Stimulated activated CD4-positive, alpha-beta T cell treated with anti-CD3 and anti-CD28 coated beads, Interleukin-2, amount 100 ng/mL, for 24 hours (primary cell): ENCODE measurements at regions not wholly inside any gene's neighbourhood (a gene's known extent, or its start where the extent isn't known, plus 50 kb on each side); places are given as distances from the start of the nearest gene placed in this dataset.
A peak's percentile ranks its signal among the peaks of the same experiment; 100 is the strongest.

Experiments
- DNase-seq, 2 donors: peaks; one replicate each; pipeline ENCODE4 v3.0.0-alpha.2; 2020

DNA sequence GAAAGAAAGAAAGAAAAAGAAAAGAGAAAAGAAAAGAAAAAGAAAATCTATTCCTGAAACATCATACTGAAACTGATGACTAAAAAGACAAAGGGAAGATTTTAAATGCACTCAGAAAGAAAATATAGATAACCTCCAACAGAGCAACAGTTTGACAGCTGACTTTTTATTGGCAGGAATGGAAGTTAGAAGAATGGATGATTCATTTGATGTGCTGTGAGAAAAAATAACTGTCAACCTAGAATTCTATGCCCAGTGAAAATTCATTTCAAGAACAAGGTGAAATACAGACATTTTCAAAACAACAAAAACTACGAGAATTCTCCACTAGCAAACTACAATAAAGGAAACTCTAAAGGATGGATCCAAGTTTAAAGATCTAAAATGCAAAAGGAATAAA is 50.5 kb upstream of the HSPA12A start:
- DNase-seq = no peak

DNA sequence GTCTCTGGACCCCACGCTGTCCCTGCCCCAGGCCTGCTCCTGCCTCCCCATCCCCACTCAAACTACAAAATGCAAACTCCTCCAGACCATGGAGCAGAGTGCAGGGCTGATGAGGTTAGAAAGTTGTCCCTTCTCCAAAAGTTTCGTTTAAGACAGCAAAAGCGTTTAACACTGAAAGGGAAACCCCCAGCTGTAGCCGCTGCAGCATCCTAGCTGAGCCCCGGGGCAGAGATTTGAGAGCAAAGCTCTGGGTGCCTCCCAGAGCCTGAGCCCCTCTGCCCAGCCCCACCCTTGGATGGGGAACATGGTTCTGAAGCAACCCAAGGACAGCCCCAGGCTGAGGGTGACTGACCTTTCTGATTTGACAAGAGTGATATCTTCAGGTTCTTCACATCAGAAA is 52.8 kb upstream of the ENO4 start:
- no peak for DNase-seq

DNA sequence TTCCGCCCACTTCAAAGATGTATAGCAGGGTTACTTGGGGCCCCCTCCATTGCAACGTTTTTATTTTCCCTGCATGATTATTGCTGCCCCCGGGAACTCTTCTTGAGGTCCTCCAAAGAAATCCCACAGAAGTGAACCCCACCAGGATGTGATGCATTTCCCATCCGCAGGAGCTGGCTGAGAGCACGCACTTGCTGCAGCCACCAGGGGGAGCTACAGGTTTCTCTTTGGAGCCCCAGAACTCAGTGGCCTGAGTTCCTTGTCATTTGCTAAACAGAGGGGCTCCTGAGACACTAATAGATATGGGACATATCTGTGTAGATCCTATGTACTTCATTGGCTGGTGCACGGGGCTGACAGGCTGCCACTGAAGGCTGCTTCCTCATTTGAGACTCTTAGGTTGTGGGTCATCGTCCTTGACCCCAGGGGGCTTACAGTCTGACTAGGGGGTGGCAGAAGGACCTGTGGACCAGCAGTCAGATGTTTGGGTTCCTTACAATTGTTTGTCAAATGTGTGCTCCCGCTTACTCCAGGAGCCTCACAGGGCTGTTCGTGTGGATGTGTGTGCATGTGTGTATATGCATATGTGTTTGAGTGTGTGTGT is 52.3 kb upstream of the ENO4 start:
- peak; percentile 77 to 78 for DNase-seq

DNA sequence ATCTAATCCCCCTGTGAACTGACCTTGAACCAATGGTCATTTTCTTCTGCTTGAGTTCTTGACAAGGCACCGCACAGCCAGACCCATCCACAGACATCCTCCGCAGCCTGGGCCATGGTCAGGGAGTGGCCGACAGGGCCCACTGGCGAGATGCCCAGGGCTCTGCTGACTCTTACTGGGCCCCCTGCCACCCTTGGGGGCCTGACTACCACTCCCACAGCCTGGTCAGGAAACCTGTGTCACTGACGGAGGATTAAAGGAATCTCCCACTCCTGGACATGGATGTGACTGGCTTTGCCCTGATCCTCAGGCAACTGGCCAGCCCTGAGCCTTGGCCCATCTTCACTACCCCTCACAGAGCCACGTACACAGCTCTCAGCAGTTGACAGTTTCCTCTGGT is 50.4 kb upstream of the ENO4 start:
- DNase-seq = no peak
